ENCODE measurements at regions not wholly inside any gene's neighbourhood (a gene's known extent, or its start where the extent isn't known, plus 50 kb on each side); places are given as distances from the start of the nearest gene placed in this dataset.
A peak's percentile ranks its signal among the peaks of the same experiment; 100 is the strongest.

GRCh38 chr2:66890166-66890742 is 455.3 kb downstream of the MEIS1 start:
- DNase-seq (ENCODE audit: low read depth) = no peak

- DNase-seq (ENCODE audit: low read depth) = no peak
These were observed 460.3 kb downstream of the MEIS1 start for GRCh38 chr2:66895206-66895605.

- no peak for DNase-seq (ENCODE audit: low read depth)
These were observed 461.2 kb downstream of the MEIS1 start for GRCh38 chr2:66896131-66896530.

- no peak for DNase-seq (ENCODE audit: low read depth)
These were observed 462.3 kb downstream of the MEIS1 start for GRCh38 chr2:66897181-66897580.

- DNase-seq (ENCODE audit: low read depth) = no peak
These were observed 462.8 kb downstream of the MEIS1 start for GRCh38 chr2:66897691-66898150.

- no peak for DNase-seq (ENCODE audit: low read depth)
These were observed 464.2 kb downstream of the MEIS1 start for GRCh38 chr2:66899109-66899508.

- no peak for DNase-seq (ENCODE audit: low read depth)
These were observed 464.7 kb downstream of the MEIS1 start for GRCh38 chr2:66899648-66900047.

- no peak for DNase-seq (ENCODE audit: low read depth)
These were observed 466.4 kb downstream of the MEIS1 start for GRCh38 chr2:66901344-66901743.

- no peak for DNase-seq (ENCODE audit: low read depth)
These were observed 468.3 kb downstream of the MEIS1 start for GRCh38 chr2:66903183-66903582.

- no peak for DNase-seq (ENCODE audit: low read depth)
These were observed 469.0 kb downstream of the MEIS1 start for GRCh38 chr2:66903745-66904465.

GRCh38 chr2:66915237-66915636 is 480.3 kb downstream of the MEIS1 start:
- no peak for DNase-seq (ENCODE audit: low read depth)

- DNase-seq (ENCODE audit: low read depth) = no peak
These were observed 477.8 kb upstream of the ETAA1 start for GRCh38 chr2:66919286-66919685.

GRCh38 chr2:66920415-66920814 is 476.7 kb upstream of the ETAA1 start:
- DNase-seq (ENCODE audit: low read depth) = no peak

- peak; percentile 15 for DNase-seq (ENCODE audit: low read depth)
These were observed 472.0 kb upstream of the ETAA1 start for GRCh38 chr2:66925128-66925527.

- no peak for DNase-seq (ENCODE audit: low read depth)
These were observed 470.5 kb upstream of the ETAA1 start for GRCh38 chr2:66926594-66927112.

GRCh38 chr2:66929632-66930338 is 467.3 kb upstream of the ETAA1 start:
- peak; percentile 26 for DNase-seq (ENCODE audit: low read depth)

- DNase-seq (ENCODE audit: low read depth) = no peak
These were observed 466.6 kb upstream of the ETAA1 start for GRCh38 chr2:66930339-66931220.

- DNase-seq (ENCODE audit: low read depth) = no peak
These were observed 458.6 kb upstream of the ETAA1 start for GRCh38 chr2:66938471-66938967.

- DNase-seq (ENCODE audit: low read depth) = no peak
These were observed 457.1 kb upstream of the ETAA1 start for GRCh38 chr2:66940080-66940479.

- DNase-seq (ENCODE audit: low read depth) = no peak
These were observed 448.9 kb upstream of the ETAA1 start for GRCh38 chr2:66948234-66948633.

- DNase-seq (ENCODE audit: low read depth) = no peak
These were observed 439.9 kb upstream of the ETAA1 start for GRCh38 chr2:66957198-66957597.

GRCh38 chr2:66957677-66958076 is 439.5 kb upstream of the ETAA1 start:
- DNase-seq (ENCODE audit: low read depth) = no peak
